Glutamatergic neuron (in vitro differentiated cells): ENCODE measurements at regions not wholly inside any gene's neighbourhood (a gene's known extent, or its start where the extent isn't known, plus 50 kb on each side); places are given as distances from the start of the nearest gene placed in this dataset.

Experiments
- DNase-seq: peaks from one replicate; pipeline ENCODE4 v3.0.0; 2022
- H3K27ac Mint-ChIP-seq: one replicate; pipeline ENCODE4 v1.8.0; 2020; ENCODE audit warnings: mild to moderate bottlenecking, mixed read lengths, inconsistent platforms; ENCODE audit not compliant: unreplicated experiment
- H3K27me3 Mint-ChIP-seq: one replicate; pipeline ENCODE4 v1.8.0; 2020; ENCODE audit warnings: mild to moderate bottlenecking, moderate library complexity, mixed read lengths, inconsistent platforms; ENCODE audit not compliant: unreplicated experiment
- H3K36me3 Mint-ChIP-seq: one replicate; pipeline ENCODE4 v1.8.0; 2020; ENCODE audit warnings: mild to moderate bottlenecking, mixed read lengths, inconsistent platforms; ENCODE audit not compliant: unreplicated experiment
- H3K4me1 Mint-ChIP-seq: one replicate; pipeline ENCODE4 v1.8.0; 2020; ENCODE audit warnings: mild to moderate bottlenecking, low read depth, mixed read lengths, inconsistent platforms; ENCODE audit not compliant: unreplicated experiment
- H3K4me3 Mint-ChIP-seq: one replicate; pipeline ENCODE4 v1.8.0; 2020; ENCODE audit warnings: mild to moderate bottlenecking, mixed read lengths, inconsistent platforms; ENCODE audit not compliant: unreplicated experiment
- H3K9me3 Mint-ChIP-seq: one replicate; pipeline ENCODE4 v1.8.0; 2020; ENCODE audit warnings: mild to moderate bottlenecking, moderate library complexity, mixed read lengths, inconsistent platforms; ENCODE audit not compliant: unreplicated experiment
- TF ChIP-seq, protein P1 (sequence below): fragments of 200-600 bp; sonication (generic); IDR thresholded peaks from one replicate; pipeline ENCODE4 v1.5.0; 2021; ENCODE audit not compliant: partially characterized antibody, unreplicated experiment

GRCh38 chr3:22671848-22672247 lies 531.3 kb upstream of the UBE2E2 start:
- no peaks in the 10 kb centered on the region for H3K36me3 Mint-ChIP-seq
- TF ChIP-seq, protein P1, sequence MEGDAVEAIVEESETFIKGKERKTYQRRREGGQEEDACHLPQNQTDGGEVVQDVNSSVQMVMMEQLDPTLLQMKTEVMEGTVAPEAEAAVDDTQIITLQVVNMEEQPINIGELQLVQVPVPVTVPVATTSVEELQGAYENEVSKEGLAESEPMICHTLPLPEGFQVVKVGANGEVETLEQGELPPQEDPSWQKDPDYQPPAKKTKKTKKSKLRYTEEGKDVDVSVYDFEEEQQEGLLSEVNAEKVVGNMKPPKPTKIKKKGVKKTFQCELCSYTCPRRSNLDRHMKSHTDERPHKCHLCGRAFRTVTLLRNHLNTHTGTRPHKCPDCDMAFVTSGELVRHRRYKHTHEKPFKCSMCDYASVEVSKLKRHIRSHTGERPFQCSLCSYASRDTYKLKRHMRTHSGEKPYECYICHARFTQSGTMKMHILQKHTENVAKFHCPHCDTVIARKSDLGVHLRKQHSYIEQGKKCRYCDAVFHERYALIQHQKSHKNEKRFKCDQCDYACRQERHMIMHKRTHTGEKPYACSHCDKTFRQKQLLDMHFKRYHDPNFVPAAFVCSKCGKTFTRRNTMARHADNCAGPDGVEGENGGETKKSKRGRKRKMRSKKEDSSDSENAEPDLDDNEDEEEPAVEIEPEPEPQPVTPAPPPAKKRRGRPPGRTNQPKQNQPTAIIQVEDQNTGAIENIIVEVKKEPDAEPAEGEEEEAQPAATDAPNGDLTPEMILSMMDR, result no peak
- no peak for DNase-seq
- H3K4me1 Mint-ChIP-seq, result no peaks in the 10 kb centered on the region
- peaks cover 2% of the 10 kb centered on the region for H3K27me3 Mint-ChIP-seq
- no peak overlapping the region for H3K4me3 Mint-ChIP-seq
- H3K27ac Mint-ChIP-seq, result no peak overlapping the region
- no peaks in the 10 kb centered on the region for H3K9me3 Mint-ChIP-seq

GRCh38 chr3:22684739-22685138 lies 518.4 kb upstream of the UBE2E2 start:
- no peak for DNase-seq
- no peaks in the 10 kb centered on the region for H3K4me1 Mint-ChIP-seq
- no peaks in the 10 kb centered on the region for H3K27me3 Mint-ChIP-seq
- no peak overlapping the region for H3K27ac Mint-ChIP-seq
- H3K36me3 Mint-ChIP-seq, result no peaks in the 10 kb centered on the region
- H3K4me3 Mint-ChIP-seq, result no peak overlapping the region
- TF ChIP-seq, protein P1, result no peak
- H3K9me3 Mint-ChIP-seq, result no peaks in the 10 kb centered on the region

- H3K4me1 Mint-ChIP-seq, result no peaks in the 10 kb centered on the region
- H3K9me3 Mint-ChIP-seq, result no peaks in the 10 kb centered on the region
- no peak for DNase-seq
- no peak overlapping the region for H3K4me3 Mint-ChIP-seq
- no peaks in the 10 kb centered on the region for H3K36me3 Mint-ChIP-seq
- H3K27me3 Mint-ChIP-seq, result no peaks in the 10 kb centered on the region
- H3K27ac Mint-ChIP-seq, result peak overlapping the region; percentile 31
- TF ChIP-seq, protein P1, result no peak
Observed at GRCh38 chr3:22685597-22685996, 517.5 kb upstream of the UBE2E2 start.

DNA sequence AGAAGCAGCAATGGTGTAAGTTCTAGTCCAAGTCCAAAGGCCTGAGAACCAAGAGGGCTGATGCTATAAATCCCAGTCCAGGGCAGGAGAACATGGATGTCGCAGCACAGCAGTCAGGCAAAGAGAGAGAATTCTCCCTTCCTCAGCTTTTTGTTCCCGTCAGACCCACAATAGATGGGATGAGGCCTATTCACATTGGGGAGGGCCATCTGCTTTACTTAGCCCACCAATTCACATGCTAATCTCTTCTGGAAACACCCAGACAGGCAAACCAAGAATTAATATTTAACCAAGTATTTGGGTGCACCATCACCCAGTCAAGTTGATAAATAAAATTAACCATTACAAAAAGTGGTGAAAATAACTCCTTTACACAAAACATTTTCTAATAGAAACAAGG lies 511.7 kb upstream of the UBE2E2 start:
- H3K27ac Mint-ChIP-seq, result no peak overlapping the region
- DNase-seq, result no peak

GRCh38 chr3:22691856-22692628 lies 511.1 kb upstream of the UBE2E2 start:
- Mint-ChIP-seq H3K27me3 (no peaks in the 10 kb centered on the region), H3K9me3 (no peaks in the 10 kb centered on the region), H3K4me1 (peaks cover 4% of the 10 kb centered on the region), H3K36me3 (no peaks in the 10 kb centered on the region), H3K4me3 (no peak overlapping the region), H3K27ac (no peak overlapping the region)
- TF ChIP-seq, protein P1, result no peak
- no peak for DNase-seq

More for the DNA sequence above, 511.7 kb upstream of the UBE2E2 start:
- H3K9me3 Mint-ChIP-seq, result no peaks in the 10 kb centered on the region
- TF ChIP-seq, protein P1, result no peak
- peaks cover 4% of the 10 kb centered on the region for H3K4me1 Mint-ChIP-seq
- H3K4me3 Mint-ChIP-seq, result no peak overlapping the region
- H3K27me3 Mint-ChIP-seq, result no peaks in the 10 kb centered on the region
- no peaks in the 10 kb centered on the region for H3K36me3 Mint-ChIP-seq
